ENCODE measurements at regions not wholly inside any gene's neighbourhood (a gene's known extent, or its start where the extent isn't known, plus 50 kb on each side); places are given as distances from the start of the nearest gene placed in this dataset.

GRCh38 chr3:116969646-116970045 lies 260.1 kb downstream of the TUSC7 start:
- TF ChIP-seq POLR2AphosphoS5 (IDR thresholded peaks at IDR 0.05) (no peak), CTCF (IDR thresholded peaks at IDR 0.05) (no peak), POLR2A (IDR thresholded peaks at IDR 0.05) (no peak)
